Loucy (cell line): ENCODE measurements at regions not wholly inside any gene's neighbourhood (a gene's known extent, or its start where the extent isn't known, plus 50 kb on each side); places are given as distances from the start of the nearest gene placed in this dataset.
"Not testable (repeated sequence)": the region's sequence is repeated elsewhere in the genome, so short reads cannot be mapped to it uniquely, and the experiment has no call there.

ENCODE experiments used
- H2AFZ ChIP-seq: fragments of 200-600 bp; sonication (generic); 2 replicates; pipeline ENCODE4 v1.6.0; 2016; ENCODE audit warnings: antibody characterized with exemption, mild to moderate bottlenecking, low read length, moderate library complexity
- H3F3A ChIP-seq: fragments of 200-600 bp; 2 replicates; pipeline ENCODE4 v1.6.0; 2016; ENCODE audit warnings: antibody characterized with exemption, low read depth, mild to moderate bottlenecking
- H3K27me3 ChIP-seq: fragments of 200-600 bp; sonication (generic); 2 replicates; pipeline ENCODE4 v1.6.1; 2014; ENCODE audit warnings: low read length, mild to moderate bottlenecking; ENCODE audit not compliant: insufficient read depth, poor library complexity, severe bottlenecking
- H3K36me3 ChIP-seq: fragments of 200-600 bp; sonication (generic); 2 replicates; pipeline ENCODE4 v1.6.1; 2016; ENCODE audit warnings: low read length; ENCODE audit not compliant: insufficient read depth
- H3K4me1 ChIP-seq: fragments of 200-600 bp; sonication (generic); 2 replicates; pipeline ENCODE4 v1.5.1; 2014; ENCODE audit warnings: low read length, mild to moderate bottlenecking; ENCODE audit not compliant: insufficient read depth, poor library complexity, severe bottlenecking
- H3K4me2 ChIP-seq: fragments of 200-600 bp; sonication (generic); 2 replicates; pipeline ENCODE4 v1.6.0; 2014; ENCODE audit warnings: antibody characterized with exemption, low read length, low read depth, mild to moderate bottlenecking; ENCODE audit not compliant: poor library complexity, severe bottlenecking
- H3K4me3 ChIP-seq: fragments of 200-600 bp; sonication (generic); 2 replicates; pipeline ENCODE4 v1.5.1; 2014; ENCODE audit warnings: low read length, mild to moderate bottlenecking, mixed read lengths; ENCODE audit not compliant: poor library complexity, severe bottlenecking
- H3K79me2 ChIP-seq: fragments of 200-600 bp; sonication (generic); 2 replicates; pipeline ENCODE4 v1.6.1; 2014; ENCODE audit warnings: low read length; ENCODE audit not compliant: insufficient read depth
- H3K9ac ChIP-seq: fragments of 200-600 bp; sonication (generic); 2 replicates; pipeline ENCODE4 v1.6.0; 2014; ENCODE audit warnings: mild to moderate bottlenecking, low read depth, low read length, moderate library complexity; ENCODE audit not compliant: poor library complexity, severe bottlenecking
- H3K9me2 ChIP-seq: fragments of 200-600 bp; sonication (generic); replicated peaks from 2 replicates; pipeline ENCODE4 v1.6.1; 2016; ENCODE audit warnings: low read depth, low read length, mixed read lengths
- H3K9me3 ChIP-seq: fragments of 200-600 bp; sonication (generic); 2 replicates; pipeline ENCODE4 v1.6.1; 2014; ENCODE audit warnings: mild to moderate bottlenecking, antibody characterized with exemption, low read length, low read depth; ENCODE audit not compliant: insufficient read depth
- H4K20me1 ChIP-seq: fragments of 200-600 bp; sonication (generic); 2 replicates; pipeline ENCODE4 v1.6.0; 2014; ENCODE audit warnings: antibody characterized with exemption, low read length, mild to moderate bottlenecking; ENCODE audit not compliant: insufficient read depth, poor library complexity, severe bottlenecking
- EZH2phosphoT487 ChIP-seq: fragments of 200-600 bp; IDR thresholded peaks from 2 replicates; pipeline ENCODE4 v1.6.1; 2018; ENCODE audit warnings: antibody characterized with exemption, mild to moderate bottlenecking, moderate library complexity, borderline replicate concordance
- TF ChIP-seq, protein P1 (sequence below): fragments of 200-600 bp; sonication (generic); conservative IDR thresholded peaks from 2 replicates; pipeline ENCODE4 v1.5.1; 2014; ENCODE audit warnings: mild to moderate bottlenecking, antibody characterized with exemption, low read length

DNA sequence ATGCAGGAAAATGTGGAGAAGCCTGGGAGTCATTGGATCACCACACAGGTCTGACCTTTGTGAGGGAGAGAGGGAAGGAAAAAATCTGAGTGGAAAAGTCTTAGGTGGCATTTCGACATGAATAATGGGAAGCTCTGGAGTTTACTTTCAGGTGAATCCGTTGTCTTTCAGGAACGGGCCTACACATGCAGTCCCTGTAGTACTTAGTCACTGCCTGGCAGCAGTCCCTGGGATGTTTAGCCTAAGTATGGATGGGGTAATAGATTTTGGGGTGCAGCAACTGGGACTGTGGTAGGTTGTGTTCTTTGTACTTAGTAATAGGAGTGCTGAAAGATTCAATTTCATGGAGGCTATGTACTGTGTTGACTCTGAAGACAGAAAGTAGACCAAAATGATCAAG is 227.5 kb upstream of the EPHA3 start:
- Histone ChIP-seq H3K79me2 (no peaks in the 10 kb centered on the region), H3F3A (no peaks in the 10 kb centered on the region), H2AFZ (no peak overlapping the region), H3K9me3 (no peaks in the 10 kb centered on the region), H3K9me2 (no peaks in the 10 kb centered on the region), H3K36me3 (no peaks in the 10 kb centered on the region), H3K27me3 (no peaks in the 10 kb centered on the region), H3K4me2 (no peak overlapping the region), H3K4me3 (no peak overlapping the region), H3K4me1 (no peaks in the 10 kb centered on the region), H4K20me1 (no peaks in the 10 kb centered on the region), H3K9ac (no peak overlapping the region)
- TF ChIP-seq, protein P1, sequence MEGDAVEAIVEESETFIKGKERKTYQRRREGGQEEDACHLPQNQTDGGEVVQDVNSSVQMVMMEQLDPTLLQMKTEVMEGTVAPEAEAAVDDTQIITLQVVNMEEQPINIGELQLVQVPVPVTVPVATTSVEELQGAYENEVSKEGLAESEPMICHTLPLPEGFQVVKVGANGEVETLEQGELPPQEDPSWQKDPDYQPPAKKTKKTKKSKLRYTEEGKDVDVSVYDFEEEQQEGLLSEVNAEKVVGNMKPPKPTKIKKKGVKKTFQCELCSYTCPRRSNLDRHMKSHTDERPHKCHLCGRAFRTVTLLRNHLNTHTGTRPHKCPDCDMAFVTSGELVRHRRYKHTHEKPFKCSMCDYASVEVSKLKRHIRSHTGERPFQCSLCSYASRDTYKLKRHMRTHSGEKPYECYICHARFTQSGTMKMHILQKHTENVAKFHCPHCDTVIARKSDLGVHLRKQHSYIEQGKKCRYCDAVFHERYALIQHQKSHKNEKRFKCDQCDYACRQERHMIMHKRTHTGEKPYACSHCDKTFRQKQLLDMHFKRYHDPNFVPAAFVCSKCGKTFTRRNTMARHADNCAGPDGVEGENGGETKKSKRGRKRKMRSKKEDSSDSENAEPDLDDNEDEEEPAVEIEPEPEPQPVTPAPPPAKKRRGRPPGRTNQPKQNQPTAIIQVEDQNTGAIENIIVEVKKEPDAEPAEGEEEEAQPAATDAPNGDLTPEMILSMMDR, result no peak
- no peak for TF ChIP-seq EZH2phosphoT487

DNA sequence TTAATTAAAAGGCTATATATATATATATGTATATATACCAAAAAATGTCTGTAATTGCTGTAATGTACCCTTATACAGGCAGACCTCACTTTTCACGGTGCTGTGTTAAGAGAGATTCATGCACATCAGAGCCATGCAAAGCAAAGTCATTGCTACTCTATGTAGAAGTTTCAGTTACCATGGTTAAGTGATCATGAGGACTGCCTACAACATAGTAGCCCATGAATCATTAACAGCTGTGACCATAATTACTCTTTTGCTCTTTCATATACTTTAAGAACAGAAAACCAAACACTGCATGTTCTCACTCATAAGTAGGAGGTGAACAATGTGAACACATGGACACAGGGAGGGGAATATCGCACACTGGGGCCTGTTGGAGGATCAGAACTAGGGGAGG is 225.3 kb upstream of the EPHA3 start:
- no peaks in the 10 kb centered on the region for H3K9me3 ChIP-seq
- H2AFZ ChIP-seq, result no peak overlapping the region
- no peaks in the 10 kb centered on the region for H3K4me1 ChIP-seq
- H4K20me1 ChIP-seq, result no peaks in the 10 kb centered on the region
- H3K9ac ChIP-seq, result no peak overlapping the region
- no peaks in the 10 kb centered on the region for H3K36me3 ChIP-seq
- TF ChIP-seq, protein P1, result no peak
- no peak for TF ChIP-seq EZH2phosphoT487
- H3K4me2 ChIP-seq, result no peak overlapping the region
- no peaks in the 10 kb centered on the region for H3F3A ChIP-seq
- H3K79me2 ChIP-seq, result no peaks in the 10 kb centered on the region
- H3K4me3 ChIP-seq, result no peak overlapping the region
- no peaks in the 10 kb centered on the region for H3K9me2 ChIP-seq
- H3K27me3 ChIP-seq, result no peaks in the 10 kb centered on the region

DNA sequence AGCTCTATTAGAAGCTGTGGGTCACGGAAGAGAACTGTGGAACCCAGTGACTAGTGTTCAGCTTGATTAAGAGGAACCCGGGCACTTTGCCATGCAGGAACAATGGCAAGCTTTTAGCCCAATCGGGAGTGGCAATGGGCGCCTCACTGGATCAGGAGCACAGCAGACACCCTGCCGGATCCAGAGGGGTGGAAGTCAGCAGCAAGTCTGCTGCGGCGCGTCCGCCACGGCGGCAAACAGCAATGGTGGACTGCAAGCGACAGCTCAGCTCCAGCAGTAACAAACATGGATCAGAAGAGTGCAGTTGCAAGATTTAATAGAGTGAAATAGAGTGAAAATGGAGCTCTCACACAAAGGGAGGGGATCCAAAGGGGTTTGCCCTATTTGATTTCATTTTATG is 220.8 kb upstream of the EPHA3 start:
- H2AFZ ChIP-seq, H3F3A ChIP-seq, H3K9ac ChIP-seq, H3K4me3 ChIP-seq, H4K20me1 ChIP-seq, H3K27me3 ChIP-seq, H3K9me3 ChIP-seq, H3K79me2 ChIP-seq, H3K4me1 ChIP-seq, H3K4me2 ChIP-seq, H3K9me2 ChIP-seq, H3K36me3 ChIP-seq: not testable (repeated sequence)

DNA sequence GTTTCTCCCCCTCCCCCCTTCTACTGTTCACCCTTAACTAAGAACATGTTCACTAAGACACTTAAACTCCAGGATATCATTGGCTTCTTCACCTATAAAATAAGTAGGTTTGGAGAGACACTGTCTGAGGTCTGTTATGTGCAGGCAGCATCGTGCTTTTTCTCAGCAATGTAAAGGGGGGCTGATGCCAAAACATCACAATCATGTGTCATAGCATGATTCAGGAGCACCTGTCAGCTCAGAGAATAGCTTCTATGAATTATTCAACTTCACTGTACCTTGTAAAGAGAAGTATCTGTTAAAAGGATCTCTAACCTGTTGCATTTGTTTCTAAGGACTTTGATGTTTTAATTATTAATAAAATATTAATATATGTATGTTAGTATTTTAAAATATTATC is 211.4 kb upstream of the EPHA3 start:
- Histone ChIP-seq H3K9me3 (no peaks in the 10 kb centered on the region), H3K79me2 (no peaks in the 10 kb centered on the region), H3K27me3 (no peaks in the 10 kb centered on the region), H3K9ac (no peak overlapping the region), H3K4me2 (no peak overlapping the region), H2AFZ (no peak overlapping the region), H3K36me3 (no peaks in the 10 kb centered on the region), H3K4me3 (no peak overlapping the region), H3K4me1 (no peaks in the 10 kb centered on the region), H3K9me2 (no peaks in the 10 kb centered on the region), H3F3A (no peaks in the 10 kb centered on the region), H4K20me1 (no peaks in the 10 kb centered on the region)
- no peak for TF ChIP-seq EZH2phosphoT487
- TF ChIP-seq, protein P1, result no peak
